Type B pancreatic cell (in vitro differentiated cells): ENCODE measurements at regions not wholly inside any gene's neighbourhood (a gene's known extent, or its start where the extent isn't known, plus 50 kb on each side); places are given as distances from the start of the nearest gene placed in this dataset.

Experiments used
- DNase-seq: peaks from one replicate; pipeline ENCODE4 v3.0.0; 2021; ENCODE audit warnings: mixed read lengths; ENCODE audit not compliant: unreplicated experiment; ENCODE audit errors: extremely low spot score
- H3K27ac Mint-ChIP-seq: 2 replicates; pipeline ENCODE4 v1.8.0; 2021; ENCODE audit warnings: mild to moderate bottlenecking, mixed read lengths
- H3K27me3 Mint-ChIP-seq: 2 replicates; pipeline ENCODE4 v1.8.0; 2021; ENCODE audit warnings: mixed read lengths
- H3K36me3 Mint-ChIP-seq: 2 replicates; pipeline ENCODE4 v1.8.0; 2021; ENCODE audit warnings: mixed read lengths
- H3K4me1 Mint-ChIP-seq: one replicate; pipeline ENCODE4 v1.8.0; 2021; ENCODE audit warnings: mixed read lengths; ENCODE audit not compliant: unreplicated experiment
- H3K4me3 Mint-ChIP-seq: 2 replicates; pipeline ENCODE4 v1.8.0; 2021; ENCODE audit warnings: mild to moderate bottlenecking, mixed read lengths
- H3K9me3 Mint-ChIP-seq: 2 replicates; pipeline ENCODE4 v1.8.0; 2021; ENCODE audit warnings: mixed read lengths
- TF ChIP-seq, protein P1 (sequence below): fragments of 200-600 bp; sonication (generic); conservative IDR thresholded peaks from 2 replicates; pipeline ENCODE4 v1.5.0; 2021; ENCODE audit warnings: antibody characterized with exemption, mild to moderate bottlenecking

GRCh38 chr2:145047554-145047953 lies 527.6 kb upstream of the ZEB2 start:
- Mint-ChIP-seq H3K27ac (no peak overlapping the region), H3K4me1 (no peaks in the 10 kb centered on the region), H3K36me3 (no peaks in the 10 kb centered on the region), H3K4me3 (no peak overlapping the region), H3K27me3 (no peaks in the 10 kb centered on the region), H3K9me3 (no peaks in the 10 kb centered on the region)
- DNase-seq: no peak
- TF ChIP-seq, protein P1, sequence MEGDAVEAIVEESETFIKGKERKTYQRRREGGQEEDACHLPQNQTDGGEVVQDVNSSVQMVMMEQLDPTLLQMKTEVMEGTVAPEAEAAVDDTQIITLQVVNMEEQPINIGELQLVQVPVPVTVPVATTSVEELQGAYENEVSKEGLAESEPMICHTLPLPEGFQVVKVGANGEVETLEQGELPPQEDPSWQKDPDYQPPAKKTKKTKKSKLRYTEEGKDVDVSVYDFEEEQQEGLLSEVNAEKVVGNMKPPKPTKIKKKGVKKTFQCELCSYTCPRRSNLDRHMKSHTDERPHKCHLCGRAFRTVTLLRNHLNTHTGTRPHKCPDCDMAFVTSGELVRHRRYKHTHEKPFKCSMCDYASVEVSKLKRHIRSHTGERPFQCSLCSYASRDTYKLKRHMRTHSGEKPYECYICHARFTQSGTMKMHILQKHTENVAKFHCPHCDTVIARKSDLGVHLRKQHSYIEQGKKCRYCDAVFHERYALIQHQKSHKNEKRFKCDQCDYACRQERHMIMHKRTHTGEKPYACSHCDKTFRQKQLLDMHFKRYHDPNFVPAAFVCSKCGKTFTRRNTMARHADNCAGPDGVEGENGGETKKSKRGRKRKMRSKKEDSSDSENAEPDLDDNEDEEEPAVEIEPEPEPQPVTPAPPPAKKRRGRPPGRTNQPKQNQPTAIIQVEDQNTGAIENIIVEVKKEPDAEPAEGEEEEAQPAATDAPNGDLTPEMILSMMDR: no peak

DNA sequence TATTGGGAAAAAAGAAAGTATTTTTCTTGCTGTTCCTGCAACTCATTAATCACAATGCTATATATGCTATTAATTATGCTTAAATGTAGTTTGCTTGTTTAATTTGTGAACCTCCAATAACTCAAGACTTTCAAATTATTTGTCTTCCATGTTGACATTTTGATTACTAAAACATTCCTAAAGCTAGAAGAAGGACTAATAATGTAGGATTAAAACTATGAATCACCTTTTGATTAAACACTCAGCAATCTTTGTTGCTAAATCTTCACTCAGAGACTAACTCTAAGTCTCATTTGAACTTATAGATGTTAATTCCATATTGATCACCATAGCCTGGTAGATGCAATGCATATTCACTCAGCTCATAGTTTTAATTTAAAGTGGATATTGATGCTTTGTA lies 524.6 kb upstream of the ZEB2 start:
- TF ChIP-seq, protein P1: no peak
- no peak for DNase-seq
- Mint-ChIP-seq H3K27ac (no peak overlapping the region), H3K4me1 (no peaks in the 10 kb centered on the region), H3K36me3 (no peaks in the 10 kb centered on the region), H3K9me3 (no peaks in the 10 kb centered on the region), H3K4me3 (no peak overlapping the region), H3K27me3 (no peaks in the 10 kb centered on the region)

GRCh38 chr2:145043399-145043834 lies 523.5 kb upstream of the ZEB2 start:
- Mint-ChIP-seq H3K4me3 (no peak overlapping the region), H3K36me3 (no peaks in the 10 kb centered on the region), H3K4me1 (no peaks in the 10 kb centered on the region), H3K27ac (no peak overlapping the region), H3K9me3 (no peaks in the 10 kb centered on the region), H3K27me3 (no peaks in the 10 kb centered on the region)
- DNase-seq: no peak
- TF ChIP-seq, protein P1: no peak

DNA sequence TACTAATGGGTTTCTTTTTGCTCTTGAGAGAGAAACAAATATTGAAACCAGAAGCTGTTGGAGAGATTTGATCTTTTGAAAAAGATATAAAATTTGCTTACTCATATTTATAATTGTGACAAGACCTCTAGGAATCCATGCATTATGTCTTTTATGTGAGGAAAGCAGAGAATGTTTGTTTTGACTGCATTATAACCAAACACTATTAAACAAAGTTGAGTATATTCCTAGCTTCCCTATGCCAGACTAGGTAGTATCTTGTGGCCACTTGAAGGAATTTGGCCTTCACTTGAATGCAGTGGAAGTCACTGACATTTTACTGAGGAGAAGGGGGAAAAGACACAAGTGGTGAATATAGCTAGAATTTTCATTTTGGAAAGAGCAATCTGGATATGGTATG lies 521.8 kb upstream of the ZEB2 start:
- H3K4me3 Mint-ChIP-seq: no peak overlapping the region
- no peaks in the 10 kb centered on the region for H3K27me3 Mint-ChIP-seq
- H3K36me3 Mint-ChIP-seq: no peaks in the 10 kb centered on the region
- DNase-seq: no peak
- no peaks in the 10 kb centered on the region for H3K9me3 Mint-ChIP-seq
- H3K27ac Mint-ChIP-seq: no peak overlapping the region
- no peaks in the 10 kb centered on the region for H3K4me1 Mint-ChIP-seq
- TF ChIP-seq, protein P1: no peak

GRCh38 chr2:145040433-145040832 lies 520.5 kb upstream of the ZEB2 start:
- Mint-ChIP-seq H3K4me1 (no peaks in the 10 kb centered on the region), H3K36me3 (no peaks in the 10 kb centered on the region), H3K27me3 (no peaks in the 10 kb centered on the region), H3K27ac (no peak overlapping the region), H3K4me3 (no peak overlapping the region), H3K9me3 (no peaks in the 10 kb centered on the region)
- no peak for DNase-seq
- TF ChIP-seq, protein P1: no peak

GRCh38 chr2:145038041-145038525 lies 518.2 kb upstream of the ZEB2 start:
- no peaks in the 10 kb centered on the region for H3K27me3 Mint-ChIP-seq

More at GRCh38 chr2:145038041-145038525, 518.2 kb upstream of the ZEB2 start:
- H3K4me1 Mint-ChIP-seq: no peaks in the 10 kb centered on the region
- DNase-seq: no peak
- no peak overlapping the region for H3K27ac Mint-ChIP-seq
- no peaks in the 10 kb centered on the region for H3K36me3 Mint-ChIP-seq
- no peak overlapping the region for H3K4me3 Mint-ChIP-seq
- no peaks in the 10 kb centered on the region for H3K9me3 Mint-ChIP-seq
- TF ChIP-seq, protein P1: no peak
